Uterus (tissue), 2 donors: ENCODE measurements at regions not wholly inside any gene's neighbourhood (a gene's known extent, or its start where the extent isn't known, plus 50 kb on each side); places are given as distances from the start of the nearest gene placed in this dataset.

Experiments used
- POLR2A ChIP-seq, 2 donors: fragments of 450-650 bp; IDR thresholded peaks; one replicate each; pipeline ENCODE4 v1.6.1; 2016; ENCODE audit warnings: antibody characterized with exemption in 2 of 2, mild to moderate bottlenecking in 1 of 2, moderate library complexity in 1 of 2
- TF ChIP-seq, protein P1 (sequence below), 4 experiments: fragments of 200-600 bp in 2 of 4; fragments of 450-650 bp in 2 of 4; sonication (generic) in 2 of 4; IDR thresholded peaks; one replicate each; pipeline ENCODE4 v1.5.1; 2016 to 2019; ENCODE audit warnings: antibody characterized with exemption in 4 of 4, mild to moderate bottlenecking in 2 of 4, moderate library complexity in 1 of 4

DNA sequence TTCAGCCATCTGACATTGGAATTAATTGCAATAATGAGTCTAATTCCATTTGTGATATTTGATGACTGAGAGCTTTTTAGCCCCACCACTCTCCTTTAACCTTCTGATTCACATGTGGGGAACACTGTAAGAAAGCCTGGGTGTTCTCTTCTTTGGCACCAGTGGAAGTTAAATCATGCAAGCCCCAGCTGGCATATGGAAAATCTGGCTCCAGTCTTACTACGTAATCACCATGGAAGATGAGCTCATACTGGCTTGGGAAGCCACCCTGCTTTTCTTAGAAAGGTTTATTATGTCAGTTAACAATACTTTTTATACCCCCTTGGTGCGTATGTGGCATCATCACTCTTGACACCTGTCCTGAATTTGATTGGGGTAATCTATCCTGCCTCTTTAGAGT, 479.3 kb downstream of the SLC16A7 start:
- TF ChIP-seq, protein P1, sequence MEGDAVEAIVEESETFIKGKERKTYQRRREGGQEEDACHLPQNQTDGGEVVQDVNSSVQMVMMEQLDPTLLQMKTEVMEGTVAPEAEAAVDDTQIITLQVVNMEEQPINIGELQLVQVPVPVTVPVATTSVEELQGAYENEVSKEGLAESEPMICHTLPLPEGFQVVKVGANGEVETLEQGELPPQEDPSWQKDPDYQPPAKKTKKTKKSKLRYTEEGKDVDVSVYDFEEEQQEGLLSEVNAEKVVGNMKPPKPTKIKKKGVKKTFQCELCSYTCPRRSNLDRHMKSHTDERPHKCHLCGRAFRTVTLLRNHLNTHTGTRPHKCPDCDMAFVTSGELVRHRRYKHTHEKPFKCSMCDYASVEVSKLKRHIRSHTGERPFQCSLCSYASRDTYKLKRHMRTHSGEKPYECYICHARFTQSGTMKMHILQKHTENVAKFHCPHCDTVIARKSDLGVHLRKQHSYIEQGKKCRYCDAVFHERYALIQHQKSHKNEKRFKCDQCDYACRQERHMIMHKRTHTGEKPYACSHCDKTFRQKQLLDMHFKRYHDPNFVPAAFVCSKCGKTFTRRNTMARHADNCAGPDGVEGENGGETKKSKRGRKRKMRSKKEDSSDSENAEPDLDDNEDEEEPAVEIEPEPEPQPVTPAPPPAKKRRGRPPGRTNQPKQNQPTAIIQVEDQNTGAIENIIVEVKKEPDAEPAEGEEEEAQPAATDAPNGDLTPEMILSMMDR (IDR thresholded peaks at IDR 0.05), result no peak
- no peak for TF ChIP-seq POLR2A (IDR thresholded peaks at IDR 0.05)
